Liver (tissue), 8 donors: ENCODE measurements at regions not wholly inside any gene's neighbourhood (a gene's known extent, or its start where the extent isn't known, plus 50 kb on each side); places are given as distances from the start of the nearest gene placed in this dataset.

Experiments used
- DNase-seq: peaks from one replicate; pipeline ENCODE4 v3.0.0-alpha.2; 2017; ENCODE audit warnings: low spot score
- H3K27ac ChIP-seq, 2 donors: one replicate each; pipeline ENCODE4 v1.7.0; 2013; ENCODE audit warnings: inconsistent platforms in 2 of 2, low read length in 2 of 2, control low read depth in 1 of 2, low read depth in 1 of 2, mild to moderate bottlenecking in 1 of 2
- H3K27me3 ChIP-seq, 4 donors: one replicate each; pipeline versions ENCODE4 v1.6.1 to v1.7.0; 2013; ENCODE audit warnings: low read length in 3 of 4, inconsistent platforms in 1 of 4, mild to moderate bottlenecking in 1 of 4, moderate library complexity in 1 of 4; ENCODE audit not compliant: control insufficient read depth in 4 of 4, insufficient read depth in 4 of 4
- H3K36me3 ChIP-seq, 4 donors: one replicate each; pipeline versions ENCODE4 v1.6.1 to v1.7.0; 2013; ENCODE audit warnings: low read length in 3 of 4, mild to moderate bottlenecking in 3 of 4, low read depth in 1 of 4, moderate library complexity in 1 of 4; ENCODE audit not compliant: control insufficient read depth in 4 of 4, insufficient read depth in 3 of 4
- H3K4me1 ChIP-seq, 4 donors: one replicate each; pipeline versions ENCODE4 v1.6.1 to v1.7.0; 2013; ENCODE audit warnings: low read length in 3 of 4, mild to moderate bottlenecking in 3 of 4, moderate library complexity in 1 of 4; ENCODE audit not compliant: control insufficient read depth in 4 of 4, insufficient read depth in 4 of 4
- H3K4me3 ChIP-seq, 3 donors: one replicate each; pipeline versions ENCODE4 v1.6.1 to v1.7.0; 2013; ENCODE audit warnings: low read length in 3 of 3, control low read depth in 1 of 3, low read depth in 1 of 3, mild to moderate bottlenecking in 1 of 3
- H3K9ac ChIP-seq, 2 donors: one replicate each; pipeline ENCODE4 v1.7.0; 2013; ENCODE audit warnings: low read length in 2 of 2, mild to moderate bottlenecking in 2 of 2, moderate library complexity in 2 of 2, control low read depth in 1 of 2, low read depth in 1 of 2
- H3K9me3 ChIP-seq, 4 donors: one replicate each; pipeline versions ENCODE4 v1.6.1 to v1.7.0; 2013; ENCODE audit warnings: low read length in 3 of 4; ENCODE audit not compliant: control insufficient read depth in 4 of 4
- ATF3 ChIP-seq: IDR thresholded peaks from 2 replicates; pipeline ENCODE4 v1.6.1; 2016; ENCODE audit warnings: antibody characterized with exemption
- CTCF ChIP-seq: fragments of 150-350 bp; IDR thresholded peaks from 2 replicates; pipeline ENCODE4 v1.5.1; 2017; ENCODE audit warnings: improper control_type of control experiment, low read depth, low read length; ENCODE audit not compliant: missing input control
- EGR1 ChIP-seq, 2 donors: IDR thresholded peaks; 2 replicates each; pipeline ENCODE4 v1.6.1; 2016 to 2018; ENCODE audit warnings: antibody characterized with exemption in 2 of 2, low read depth in 2 of 2
- FOXA1 ChIP-seq: IDR thresholded peaks from 2 replicates; pipeline ENCODE4 v1.6.1; 2016; ENCODE audit warnings: antibody characterized with exemption
- FOXA2 ChIP-seq: IDR thresholded peaks from 2 replicates; pipeline ENCODE4 v1.6.1; 2016; ENCODE audit warnings: antibody characterized with exemption
- GABPA ChIP-seq, 2 donors: IDR thresholded peaks in 1 of 2; conservative IDR thresholded peaks in 1 of 2; 2 replicates each; pipeline ENCODE4 v1.6.1; 2016; ENCODE audit warnings: antibody characterized with exemption in 2 of 2, mild to moderate bottlenecking in 1 of 2, moderate library complexity in 1 of 2
- HNF4A ChIP-seq, 2 donors: conservative IDR thresholded peaks; 2 replicates each; pipeline ENCODE4 v1.6.1; 2016; ENCODE audit warnings: antibody characterized with exemption in 2 of 2, mild to moderate bottlenecking in 2 of 2
- HNF4G ChIP-seq: IDR thresholded peaks from 2 replicates; pipeline ENCODE4 v1.6.1; 2016; ENCODE audit warnings: antibody characterized with exemption
- JUND ChIP-seq, 2 donors: IDR thresholded peaks; 2 replicates each; pipeline ENCODE4 v1.6.1; 2016; ENCODE audit warnings: antibody characterized with exemption in 2 of 2
- MAX ChIP-seq: IDR thresholded peaks from 2 replicates; pipeline ENCODE4 v1.6.1; 2016; ENCODE audit warnings: antibody characterized with exemption
- NR2F2 ChIP-seq: IDR thresholded peaks from 2 replicates; pipeline ENCODE4 v1.6.1; 2016; ENCODE audit warnings: antibody characterized with exemption
- RAD21 ChIP-seq, 2 donors: IDR thresholded peaks; 2 replicates each; pipeline ENCODE4 v1.6.1; 2016; ENCODE audit warnings: antibody characterized with exemption in 2 of 2, mild to moderate bottlenecking in 2 of 2
- REST ChIP-seq: IDR thresholded peaks from 2 replicates; pipeline ENCODE4 v1.6.1; 2016; ENCODE audit warnings: antibody characterized with exemption, mild to moderate bottlenecking
- RXRA ChIP-seq, 2 donors: IDR thresholded peaks; 2 replicates each; pipeline ENCODE4 v1.6.1; 2017 to 2018; ENCODE audit warnings: antibody characterized with exemption in 2 of 2, mild to moderate bottlenecking in 1 of 2
- SP1 ChIP-seq: IDR thresholded peaks from 2 replicates; pipeline ENCODE4 v1.6.1; 2018; ENCODE audit warnings: antibody characterized with exemption, mild to moderate bottlenecking
- TAF1 ChIP-seq: conservative IDR thresholded peaks from 2 replicates; pipeline ENCODE4 v1.6.1; 2016; ENCODE audit warnings: antibody characterized with exemption, mild to moderate bottlenecking
- YY1 ChIP-seq: IDR thresholded peaks from 2 replicates; pipeline ENCODE4 v1.6.1; 2016; ENCODE audit warnings: antibody characterized with exemption, mild to moderate bottlenecking
- WGBS: extraction: QIAGEN DNeasy Blood & Tissue Kit; methylation state at CpG from one replicate; pipeline ENCODE4 v1.1.7; 2013; 5-methylcytosine and 5-hydroxymethylcytosine counted together
- donor health status: healthy.
- donor health status: healthy.
- donor health status: healthy.
- donor health status: healthy.
- donor health status: healthy.

GRCh38 chr9:134976403-134976802 lies 58.7 kb upstream of the FCN1 start:
- no peak overlapping the region for H3K4me3 ChIP-seq
- DNase-seq, result no peak
- no peaks in the 10 kb centered on the region for H3K4me1 ChIP-seq
- peaks cover 0 to 3% (median 0%) of the 10 kb centered on the region in 4 donors for H3K27me3 ChIP-seq
- WGBS, result 30% methylated on average over 1 of the region's 1 CpG
- H3K36me3 ChIP-seq, result no peaks in the 10 kb centered on the region
- no peak overlapping the region for H3K9ac ChIP-seq
- no peak overlapping the region for H3K27ac ChIP-seq
- H3K9me3 ChIP-seq, result no peaks in the 10 kb centered on the region
- TF ChIP-seq YY1, result no peak
- TF ChIP-seq JUND (IDR thresholded peaks at IDR 0.05), result no peak
- no peak for TF ChIP-seq ATF3
- TF ChIP-seq SP1, result no peak
- TF ChIP-seq HNF4A (conservative IDR thresholded peaks at IDR 0.05), result no peak
- no peak for TF ChIP-seq NR2F2
- TF ChIP-seq FOXA2, result no peak
- no peak for TF ChIP-seq FOXA1
- no peak for TF ChIP-seq CTCF

- H3K9me3 ChIP-seq, result no peaks in the 10 kb centered on the region
- H3K4me3 ChIP-seq, result no peak overlapping the region
- TF ChIP-seq MAX (no peak), EGR1 (IDR thresholded peaks at IDR 0.05; ENCODE audit: low read depth in 2 of 2) (no peak), HNF4A (conservative IDR thresholded peaks at IDR 0.05) (no peak), ATF3 (no peak), GABPA (IDR thresholded peaks at IDR 0.05 in 1 of 2, conservative IDR thresholded peaks at IDR 0.05 in 1 of 2) (no peak), REST (no peak), JUND (IDR thresholded peaks at IDR 0.05) (no peak), RAD21 (IDR thresholded peaks at IDR 0.05) (no peak), TAF1 (no peak), RXRA (IDR thresholded peaks at IDR 0.05) (no peak), YY1 (no peak), HNF4G (no peak)
- H3K9ac ChIP-seq, result no peak overlapping the region
- 88% methylated on average over 8 of the region's 8 CpGs for WGBS
- H3K27ac ChIP-seq, result no peak overlapping the region
- H3K36me3 ChIP-seq, result no peaks in the 10 kb centered on the region
- no peaks in the 10 kb centered on the region for H3K4me1 ChIP-seq
- H3K27me3 ChIP-seq, result peaks cover 0 to 3% (median 0%) of the 10 kb centered on the region in 4 donors
- no peak for DNase-seq
Observed at GRCh38 chr9:134978272-134978671, 60.6 kb upstream of the FCN1 start.
